Activated B cell treated with CpG ODN at 0.5 μM for 24 hours (primary cell): ENCODE measurements at regions not wholly inside any gene's neighbourhood (a gene's known extent, or its start where the extent isn't known, plus 50 kb on each side); places are given as distances from the start of the nearest gene placed in this dataset.

Source experiments
- ATAC-seq: fragments of 200-7000 bp; cut with Tn5 transposase; one replicate; pipeline ENCODE4 v1.10.0; 2021; ENCODE audit warnings: low read depth, mild to moderate bottlenecking, moderate library complexity
- CTCF ChIA-PET: fragments of 350-600 bp; sonication (Branson Sonifier 250); formaldehyde crosslinking; loops from one replicate; lab custom pipeline; 2021; ENCODE audit warnings: antibody characterized with exemption; lab: Charles Lee
- POLR2A ChIA-PET: fragments of 350-600 bp; sonication (Branson Sonifier 250); formaldehyde crosslinking; loops from one replicate; lab custom pipeline; 2021; ENCODE audit warnings: antibody characterized with exemption; lab: Charles Lee
- DNase-seq: peaks from one replicate; pipeline ENCODE4 v3.0.0; 2022
- H3K27ac Mint-ChIP-seq: one replicate; pipeline ENCODE4 v1.8.0; 2020; ENCODE audit warnings: mixed read lengths
- H3K27me3 Mint-ChIP-seq: one replicate; pipeline ENCODE4 v1.8.0; 2021; ENCODE audit warnings: mixed read lengths
- H3K36me3 Mint-ChIP-seq: one replicate; pipeline ENCODE4 v1.8.0; 2021; ENCODE audit warnings: low read depth, mixed read lengths
- H3K4me1 Mint-ChIP-seq: one replicate; pipeline ENCODE4 v1.8.0; 2021; ENCODE audit warnings: mixed read lengths
- H3K4me3 Mint-ChIP-seq: one replicate; pipeline ENCODE4 v1.8.0; 2020; ENCODE audit warnings: mild to moderate bottlenecking, mixed read lengths
- H3K9me3 Mint-ChIP-seq: one replicate; pipeline ENCODE4 v1.8.0; 2020; ENCODE audit warnings: mixed read lengths
- intact Hi-C: fragments of 100-400 bp; cut with micrococcal nuclease; formaldehyde crosslinking; loops from one replicate; pipeline ENCODE4 v1.15.1; 2024
- TF ChIP-seq, protein P1 (sequence below): fragments of 200-600 bp; IDR thresholded peaks from one replicate; pipeline ENCODE4 v1.8.0; 2022; ENCODE audit warnings: antibody characterized with exemption, mild to moderate bottlenecking

GRCh38 chr22:26798462-26799065 is 141.2 kb downstream of the MIAT start:
- Mint-ChIP-seq H3K27me3 (no peaks in the 10 kb centered on the region), H3K4me1 (no peaks in the 10 kb centered on the region), H3K4me3 (no peak overlapping the region), H3K27ac (no peak overlapping the region), H3K36me3 (peaks cover 17% of the 10 kb centered on the region), H3K9me3 (peaks cover 2% of the 10 kb centered on the region)
- ATAC-seq, result no peak
- intact Hi-C loops, result no loop called here
- DNase-seq, result no peak
- POLR2A ChIA-PET, result no interaction called here
- TF ChIP-seq, protein P1, sequence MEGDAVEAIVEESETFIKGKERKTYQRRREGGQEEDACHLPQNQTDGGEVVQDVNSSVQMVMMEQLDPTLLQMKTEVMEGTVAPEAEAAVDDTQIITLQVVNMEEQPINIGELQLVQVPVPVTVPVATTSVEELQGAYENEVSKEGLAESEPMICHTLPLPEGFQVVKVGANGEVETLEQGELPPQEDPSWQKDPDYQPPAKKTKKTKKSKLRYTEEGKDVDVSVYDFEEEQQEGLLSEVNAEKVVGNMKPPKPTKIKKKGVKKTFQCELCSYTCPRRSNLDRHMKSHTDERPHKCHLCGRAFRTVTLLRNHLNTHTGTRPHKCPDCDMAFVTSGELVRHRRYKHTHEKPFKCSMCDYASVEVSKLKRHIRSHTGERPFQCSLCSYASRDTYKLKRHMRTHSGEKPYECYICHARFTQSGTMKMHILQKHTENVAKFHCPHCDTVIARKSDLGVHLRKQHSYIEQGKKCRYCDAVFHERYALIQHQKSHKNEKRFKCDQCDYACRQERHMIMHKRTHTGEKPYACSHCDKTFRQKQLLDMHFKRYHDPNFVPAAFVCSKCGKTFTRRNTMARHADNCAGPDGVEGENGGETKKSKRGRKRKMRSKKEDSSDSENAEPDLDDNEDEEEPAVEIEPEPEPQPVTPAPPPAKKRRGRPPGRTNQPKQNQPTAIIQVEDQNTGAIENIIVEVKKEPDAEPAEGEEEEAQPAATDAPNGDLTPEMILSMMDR, result no peak
- CTCF ChIA-PET, result no interaction called here

- intact Hi-C loops, result no loop called here
- POLR2A ChIA-PET, result no interaction called here
- Mint-ChIP-seq H3K36me3 (no peaks in the 10 kb centered on the region), H3K4me1 (no peaks in the 10 kb centered on the region), H3K27me3 (no peaks in the 10 kb centered on the region), H3K27ac (no peak overlapping the region), H3K4me3 (no peak overlapping the region), H3K9me3 (no peaks in the 10 kb centered on the region)
- TF ChIP-seq, protein P1, result no peak
- ATAC-seq (no peak), DNase-seq (no peak)
- CTCF ChIA-PET, result no interaction called here
These were observed 143.5 kb downstream of the MIAT start for GRCh38 chr22:26800858-26801257.

GRCh38 chr22:26801449-26801848 is 144.1 kb downstream of the MIAT start:
- no peaks in the 10 kb centered on the region for H3K4me1 Mint-ChIP-seq
- H3K9me3 Mint-ChIP-seq, result no peaks in the 10 kb centered on the region
- H3K36me3 Mint-ChIP-seq, result no peaks in the 10 kb centered on the region
- intact Hi-C loops, result no loop called here
- DNase-seq, result no peak
- ATAC-seq, result no peak
- no peaks in the 10 kb centered on the region for H3K27me3 Mint-ChIP-seq
- ChIA-PET CTCF (no interaction called here), POLR2A (no interaction called here)
- H3K27ac Mint-ChIP-seq, result no peak overlapping the region
- H3K4me3 Mint-ChIP-seq, result no peak overlapping the region
- TF ChIP-seq, protein P1, result no peak

GRCh38 chr22:26804315-26804714 is 146.9 kb downstream of the MIAT start:
- CTCF ChIA-PET, result no interaction called here
- TF ChIP-seq, protein P1, result no peak
- Mint-ChIP-seq H3K27me3 (no peaks in the 10 kb centered on the region), H3K4me3 (no peak overlapping the region), H3K27ac (no peak overlapping the region), H3K9me3 (no peaks in the 10 kb centered on the region), H3K36me3 (no peaks in the 10 kb centered on the region), H3K4me1 (no peaks in the 10 kb centered on the region)
- POLR2A ChIA-PET, result no interaction called here
- intact Hi-C loops, result no loop called here
- ATAC-seq (no peak), DNase-seq (no peak)

GRCh38 chr22:26804911-26805539 is 147.6 kb downstream of the MIAT start:
- ChIA-PET CTCF (no interaction called here), POLR2A (no interaction called here)
- DNase-seq (no peak), ATAC-seq (no peak)
- Mint-ChIP-seq H3K4me3 (no peak overlapping the region), H3K36me3 (no peaks in the 10 kb centered on the region), H3K4me1 (no peaks in the 10 kb centered on the region), H3K27ac (no peak overlapping the region), H3K27me3 (no peaks in the 10 kb centered on the region), H3K9me3 (no peaks in the 10 kb centered on the region)
- intact Hi-C loops, result no loop called here
- TF ChIP-seq, protein P1, result no peak
